Stimulated activated CD4-positive, alpha-beta T cell treated with anti-CD3 and anti-CD28 coated beads, Interleukin-4, amount 100 ng/mL, for 1 hour (primary cell): ENCODE measurements at regions not wholly inside any gene's neighbourhood (a gene's known extent, or its start where the extent isn't known, plus 50 kb on each side); places are given as distances from the start of the nearest gene placed in this dataset.
"Not testable (repeated sequence)": the region's sequence is repeated elsewhere in the genome, so short reads cannot be mapped to it uniquely, and the experiment has no call there.

Experiments
- DNase-seq: peaks from one replicate; pipeline ENCODE4 v3.0.0-alpha.2; 2020

- DNase-seq, result no peak
Observed at GRCh38 chr13:87878706-87879105, 207.5 kb downstream of the SLITRK5 start.

- no peak for DNase-seq
Observed at GRCh38 chr13:87884884-87885283, 213.7 kb downstream of the SLITRK5 start.

DNA sequence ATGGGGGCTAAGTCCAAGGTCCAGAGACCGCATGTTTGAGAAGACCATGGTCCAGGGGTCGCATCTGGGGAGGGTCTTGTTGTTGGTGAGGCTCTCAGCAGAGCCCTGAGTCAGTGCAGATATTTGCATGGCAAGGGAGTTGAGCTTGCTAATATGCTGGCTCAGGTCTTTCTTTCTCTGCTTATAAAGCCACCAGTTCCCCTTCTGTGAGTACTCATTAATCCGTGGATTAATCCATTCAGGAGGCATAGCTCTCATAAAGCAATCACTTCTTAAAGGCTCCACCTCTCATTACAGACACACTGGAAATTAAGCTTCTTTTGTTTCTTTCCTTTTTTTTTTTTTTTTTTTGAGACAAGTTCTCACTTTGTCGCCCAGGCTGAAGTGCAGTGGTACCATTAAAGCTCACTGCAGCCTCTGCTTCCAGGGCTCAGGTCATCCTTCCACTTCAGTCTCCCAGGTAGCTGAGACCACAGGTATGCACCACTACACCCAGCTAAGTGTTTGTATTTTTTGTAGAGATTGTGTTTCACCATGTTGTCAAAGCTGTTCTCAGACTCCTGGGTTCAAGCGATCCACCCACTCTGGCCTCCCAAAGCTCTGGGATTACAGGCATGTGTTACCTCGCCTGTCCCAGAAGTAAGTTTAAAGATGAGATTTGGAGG, 216.4 kb downstream of the SLITRK5 start:
- DNase-seq, result no peak

DNA sequence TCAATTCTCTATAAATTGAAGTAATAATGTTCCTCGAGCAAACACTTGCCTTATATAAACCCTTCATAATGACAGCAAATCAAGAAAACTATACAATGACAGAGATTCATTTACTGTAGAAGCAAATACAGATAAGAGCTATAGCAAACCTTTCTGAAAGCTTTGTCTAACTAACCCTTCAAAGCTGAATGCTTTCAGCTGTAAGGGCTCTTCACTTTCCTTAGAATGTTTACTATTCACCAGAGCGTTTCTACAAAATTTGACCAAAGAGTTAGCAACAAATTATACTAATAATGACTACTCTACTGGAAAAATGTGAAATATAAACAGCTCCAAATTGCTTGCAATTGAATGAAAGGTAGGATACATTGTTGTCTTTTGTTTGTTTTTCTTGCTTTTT, 218.1 kb downstream of the SLITRK5 start:
- DNase-seq, result no peak

GRCh38 chr13:87893186-87893585, 222.0 kb downstream of the SLITRK5 start:
- DNase-seq, result no peak

DNA sequence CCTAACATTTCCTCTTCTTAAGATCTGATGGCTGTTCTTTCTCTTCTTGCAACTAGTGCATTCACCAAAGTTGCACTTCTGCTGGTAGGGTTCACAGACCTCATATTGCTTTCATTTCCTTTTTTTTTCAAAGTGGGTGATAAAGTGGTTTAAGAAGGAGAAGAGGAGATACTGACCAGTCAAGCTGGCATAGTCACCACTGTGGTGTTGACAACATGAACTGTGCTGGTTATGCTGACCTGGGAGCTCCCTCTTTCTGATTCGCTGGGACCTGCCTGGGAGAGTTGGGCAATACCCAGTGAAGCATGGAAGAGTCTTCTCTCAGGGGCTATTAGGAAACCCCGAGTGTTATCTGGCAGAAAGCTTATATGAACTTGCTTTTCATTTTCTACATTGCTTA, 222.9 kb downstream of the SLITRK5 start:
- no peak for DNase-seq

DNA sequence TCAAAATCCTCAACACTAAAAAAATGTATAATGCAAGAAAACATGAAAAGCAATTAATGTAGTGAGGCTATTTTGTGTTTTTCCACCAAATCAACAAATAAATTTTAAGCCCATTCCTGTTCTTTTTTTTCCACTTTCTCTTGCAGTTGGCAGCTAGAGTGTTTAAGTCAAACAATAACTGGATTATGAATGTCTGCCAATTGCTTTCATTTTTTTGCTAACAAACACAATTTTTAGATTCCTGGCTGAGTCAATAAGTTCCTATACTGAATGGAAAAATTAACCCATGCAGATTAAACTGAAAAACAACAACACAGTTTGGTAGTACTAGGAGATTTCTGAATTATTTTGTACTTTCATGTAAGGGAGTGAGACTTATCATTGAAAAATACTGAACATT, 232.4 kb downstream of the SLITRK5 start:
- no peak for DNase-seq

DNA sequence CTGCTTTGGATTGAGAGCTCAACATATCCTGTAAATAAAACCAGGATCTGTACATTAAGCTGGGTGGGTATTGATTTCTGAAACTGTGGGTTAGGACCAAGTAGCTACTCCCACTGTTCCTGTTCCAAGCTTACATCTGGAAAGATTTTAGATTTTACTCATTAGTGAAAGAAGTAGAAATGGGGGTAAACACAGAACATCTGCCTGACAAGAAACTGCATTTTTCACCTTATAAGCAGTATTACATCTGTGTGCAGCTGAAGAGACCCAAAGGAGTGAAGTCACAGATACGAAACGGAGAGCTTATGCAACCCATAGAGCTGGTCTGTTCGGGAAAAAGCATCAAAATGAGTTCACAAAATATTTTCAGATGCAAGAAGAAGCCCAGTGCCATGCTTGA, 235.2 kb downstream of the SLITRK5 start:
- no peak for DNase-seq

- no peak for DNase-seq
Observed at GRCh38 chr13:87907202-87907601, 236.0 kb downstream of the SLITRK5 start.

GRCh38 chr13:87919956-87920355, 248.8 kb downstream of the SLITRK5 start:
- no peak for DNase-seq

DNA sequence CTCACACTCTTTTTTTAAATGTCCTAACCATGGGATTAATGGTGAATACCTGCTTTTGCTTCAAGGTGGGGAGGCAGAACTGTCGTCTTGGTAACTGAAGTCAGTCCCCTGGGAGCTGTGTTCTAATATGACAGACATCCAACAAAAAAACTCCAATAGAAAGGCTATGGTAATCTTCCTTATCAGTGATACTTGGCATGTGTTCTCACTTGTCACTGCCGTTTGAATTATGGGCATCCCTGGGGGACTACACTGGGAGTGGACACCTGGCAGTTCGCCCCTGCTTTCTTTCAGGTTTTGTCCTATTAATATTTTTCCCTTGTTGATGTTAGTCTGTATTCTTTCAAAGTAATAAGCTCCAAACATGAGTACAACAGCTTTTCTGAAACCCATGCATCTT, 252.6 kb downstream of the SLITRK5 start:
- no peak for DNase-seq

- no peak for DNase-seq
Observed at GRCh38 chr13:87925006-87925405, 253.8 kb downstream of the SLITRK5 start.

GRCh38 chr13:87940776-87941175, 269.6 kb downstream of the SLITRK5 start:
- no peak for DNase-seq

DNA sequence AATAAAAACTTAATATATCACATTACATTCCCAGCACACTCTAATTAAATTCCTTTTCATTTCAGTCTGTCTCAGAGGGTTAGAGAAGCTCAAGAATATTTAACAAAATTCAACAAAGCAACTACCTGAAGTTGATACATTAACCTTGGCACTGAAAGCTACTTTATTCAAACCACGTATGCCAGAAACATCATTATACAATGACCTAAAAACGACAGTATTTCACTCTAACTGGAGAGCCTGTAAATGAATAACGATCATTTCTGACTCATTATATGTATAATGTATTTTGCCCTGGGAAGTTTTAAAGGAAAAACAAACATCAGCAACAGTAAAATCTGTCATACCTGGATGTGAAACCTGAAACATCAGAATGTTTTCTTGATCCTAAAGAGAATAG, 270.1 kb downstream of the SLITRK5 start:
- DNase-seq, result no peak

GRCh38 chr13:87942205-87942604, 271.0 kb downstream of the SLITRK5 start:
- DNase-seq, result no peak

- DNase-seq, result no peak
Observed at GRCh38 chr13:87944038-87944437, 272.9 kb downstream of the SLITRK5 start.

DNA sequence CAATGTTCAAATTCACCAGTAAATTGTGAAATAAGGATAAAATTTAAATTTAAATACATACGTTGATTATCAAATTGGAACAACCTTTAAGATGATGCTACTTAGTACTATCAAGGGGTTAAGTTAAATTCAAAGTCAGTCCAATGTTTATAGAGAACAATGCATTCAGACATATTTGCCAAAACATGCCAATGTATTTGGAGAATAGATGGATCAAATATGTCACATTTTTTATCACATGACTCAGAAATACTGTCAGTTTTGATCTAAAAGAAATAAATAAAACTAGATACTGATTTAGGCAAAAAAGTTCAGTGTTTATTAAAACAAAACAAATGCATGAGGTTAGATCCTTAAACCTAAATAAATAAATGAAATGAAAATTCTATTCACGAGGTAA, 281.2 kb downstream of the SLITRK5 start:
- no peak for DNase-seq

DNA sequence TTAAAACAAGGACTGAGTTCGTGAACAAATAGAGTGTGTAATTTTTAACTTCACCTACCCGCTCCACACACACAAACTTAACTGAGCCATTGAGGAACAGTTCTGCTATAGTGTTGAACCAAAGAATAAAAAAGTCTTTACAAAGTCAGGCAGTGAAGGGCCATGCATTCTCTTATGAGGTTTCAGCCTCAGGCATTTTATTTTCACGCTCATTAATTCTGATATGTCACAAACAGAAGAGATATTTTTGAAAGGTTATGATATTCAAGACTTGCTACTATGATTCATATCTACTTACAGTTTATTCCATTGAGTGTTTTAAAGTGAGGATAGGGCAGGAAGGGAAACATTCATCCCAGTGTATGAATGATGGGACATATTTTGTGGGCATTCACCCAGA, 282.2 kb downstream of the SLITRK5 start:
- no peak for DNase-seq

DNA sequence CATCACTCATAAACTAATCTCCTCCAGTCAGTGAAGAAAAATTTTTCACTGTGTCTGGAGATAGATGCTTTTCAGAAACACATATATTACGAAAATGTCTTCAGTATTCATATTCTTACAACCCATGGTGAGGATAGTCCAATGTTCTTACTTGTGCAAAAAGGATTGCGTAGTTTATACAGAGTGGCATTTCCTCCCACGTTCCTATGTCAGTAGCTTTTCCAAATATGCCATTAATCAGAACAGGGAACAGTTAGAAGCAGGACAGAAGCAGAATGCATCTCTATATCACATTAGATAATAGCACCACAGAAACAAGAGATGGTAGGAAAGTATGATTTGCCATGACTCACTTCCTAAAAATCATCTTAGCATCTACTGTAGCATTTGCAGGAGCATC, 282.9 kb downstream of the SLITRK5 start:
- no peak for DNase-seq

- no peak for DNase-seq
Observed at GRCh38 chr13:87961546-87961945, 290.4 kb downstream of the SLITRK5 start.

GRCh38 chr13:87972568-87972967, 301.4 kb downstream of the SLITRK5 start:
- no peak for DNase-seq

DNA sequence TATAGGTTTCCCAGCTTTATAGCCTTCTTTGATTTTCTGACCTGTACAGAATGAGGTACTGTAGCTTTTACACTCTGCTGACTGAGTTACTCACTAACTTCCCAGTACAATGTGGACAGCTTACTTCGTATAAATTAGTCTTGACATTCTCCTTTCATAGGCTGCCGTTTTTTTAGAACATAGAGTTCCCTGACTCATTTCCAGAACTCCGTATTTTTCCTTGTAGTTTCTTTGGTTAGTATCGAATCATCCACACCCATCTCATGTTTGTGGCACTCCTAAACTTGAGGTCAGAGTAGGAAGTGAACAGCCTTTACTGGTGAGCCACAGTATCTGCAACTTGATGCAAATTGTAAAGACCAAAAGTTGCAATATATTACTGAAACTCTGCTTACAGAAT, 303.9 kb downstream of the SLITRK5 start:
- no peak for DNase-seq

DNA sequence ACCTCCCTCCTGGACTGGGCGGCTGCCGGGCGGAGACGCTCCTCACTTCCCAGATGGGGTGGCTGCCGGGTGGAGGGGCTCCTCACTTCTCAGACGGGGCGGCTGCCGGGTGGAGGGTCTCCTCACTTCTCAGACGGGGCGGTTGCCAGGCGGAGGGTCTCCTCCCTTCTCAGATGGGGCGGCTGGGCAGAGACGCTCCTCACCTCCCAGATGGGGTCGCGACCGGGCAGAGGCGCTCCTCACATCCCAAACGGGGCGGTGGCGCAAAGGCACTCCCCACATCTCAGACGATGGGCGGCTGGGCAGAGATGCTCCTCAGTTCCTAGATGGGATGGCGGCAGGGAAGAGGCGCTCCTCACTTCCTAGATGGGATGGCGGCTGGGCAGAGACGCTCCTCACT, 305.5 kb downstream of the SLITRK5 start:
- DNase-seq, result not testable (repeated sequence)

DNA sequence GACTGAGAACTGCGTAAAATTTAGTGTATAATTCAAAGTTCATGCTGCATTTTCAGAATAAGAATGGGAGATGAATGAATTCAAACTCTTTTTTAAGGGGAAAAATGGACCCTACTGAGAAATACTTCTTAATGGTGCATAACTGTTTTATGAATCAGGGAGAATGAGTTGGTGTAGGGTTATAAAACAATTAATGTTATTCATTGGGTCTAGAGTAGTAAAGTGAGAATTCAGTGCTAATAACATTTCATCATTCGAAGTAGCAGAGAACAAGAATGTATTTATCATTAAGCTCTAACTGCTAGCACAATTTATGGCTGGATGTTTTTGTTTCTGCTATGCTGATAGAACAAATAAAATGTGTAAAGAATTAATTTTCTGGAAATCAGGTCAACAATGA, 310.2 kb downstream of the SLITRK5 start:
- DNase-seq, result no peak

- DNase-seq, result no peak
Observed at GRCh38 chr13:87982400-87982799, 311.2 kb downstream of the SLITRK5 start.
